ENCODE measurements at regions not wholly inside any gene's neighbourhood (a gene's known extent, or its start where the extent isn't known, plus 50 kb on each side); places are given as distances from the start of the nearest gene placed in this dataset.

GRCh38 chr2:106976548-106976947, 90.6 kb upstream of the ST6GAL2 start:
- Histone ChIP-seq H3K27ac (ENCODE audit: low read depth in 2 of 2, low read length in 2 of 2) (no peak overlapping the region), H3K9ac (ENCODE audit: low read depth in 1 of 2, low read length in 2 of 2) (no peak overlapping the region), H3K4me1 (ENCODE audit: control insufficient read depth in 2 of 2, insufficient read depth in 2 of 2, low read length in 2 of 2) (peaks cover 4 to 7% of the 10 kb centered on the region in 2 donors), H3K36me3 (ENCODE audit: control insufficient read depth in 2 of 2, insufficient read depth in 2 of 2, low read length in 2 of 2) (no peaks in the 10 kb centered on the region), H3K9me3 (ENCODE audit: control insufficient read depth in 2 of 2, low read length in 2 of 2) (no peaks in the 10 kb centered on the region), H3K27me3 (ENCODE audit: control insufficient read depth in 2 of 2, insufficient read depth in 2 of 2, low read length in 2 of 2) (no peaks in the 10 kb centered on the region), H3K4me3 (ENCODE audit: low read length in 2 of 2) (no peak overlapping the region)

GRCh38 chr2:106977717-106978116, 91.8 kb upstream of the ST6GAL2 start:
- Histone ChIP-seq H3K27me3 (ENCODE audit: control insufficient read depth in 2 of 2, insufficient read depth in 2 of 2, low read length in 2 of 2) (no peaks in the 10 kb centered on the region), H3K9ac (ENCODE audit: low read depth in 1 of 2, low read length in 2 of 2) (no peak overlapping the region), H3K36me3 (ENCODE audit: control insufficient read depth in 2 of 2, insufficient read depth in 2 of 2, low read length in 2 of 2) (no peaks in the 10 kb centered on the region), H3K9me3 (ENCODE audit: control insufficient read depth in 2 of 2, low read length in 2 of 2) (no peaks in the 10 kb centered on the region), H3K4me3 (ENCODE audit: low read length in 2 of 2) (no peak overlapping the region), H3K27ac (ENCODE audit: low read depth in 2 of 2, low read length in 2 of 2) (no peak overlapping the region), H3K4me1 (ENCODE audit: control insufficient read depth in 2 of 2, insufficient read depth in 2 of 2, low read length in 2 of 2) (peaks cover 4 to 7% of the 10 kb centered on the region in 2 donors)

GRCh38 chr2:106978647-106979046, 92.7 kb upstream of the ST6GAL2 start:
- H3K27ac ChIP-seq (ENCODE audit: low read depth in 2 of 2, low read length in 2 of 2), result no peak overlapping the region
- no peak overlapping the region for H3K4me3 ChIP-seq (ENCODE audit: low read length in 2 of 2)
- H3K27me3 ChIP-seq (ENCODE audit: control insufficient read depth in 2 of 2, insufficient read depth in 2 of 2, low read length in 2 of 2), result no peaks in the 10 kb centered on the region
- no peak overlapping the region for H3K9ac ChIP-seq (ENCODE audit: low read depth in 1 of 2, low read length in 2 of 2)
- H3K36me3 ChIP-seq (ENCODE audit: control insufficient read depth in 2 of 2, insufficient read depth in 2 of 2, low read length in 2 of 2), result no peaks in the 10 kb centered on the region
- H3K4me1 ChIP-seq (ENCODE audit: control insufficient read depth in 2 of 2, insufficient read depth in 2 of 2, low read length in 2 of 2), result peaks cover 4 to 7% of the 10 kb centered on the region in 2 donors
- H3K9me3 ChIP-seq (ENCODE audit: control insufficient read depth in 2 of 2, low read length in 2 of 2), result no peaks in the 10 kb centered on the region

GRCh38 chr2:106981491-106981890, 95.5 kb upstream of the ST6GAL2 start:
- no peaks in the 10 kb centered on the region for H3K9me3 ChIP-seq (ENCODE audit: control insufficient read depth in 2 of 2, low read length in 2 of 2)
- H3K36me3 ChIP-seq (ENCODE audit: control insufficient read depth in 2 of 2, insufficient read depth in 2 of 2, low read length in 2 of 2), result no peaks in the 10 kb centered on the region
- H3K9ac ChIP-seq (ENCODE audit: low read depth in 1 of 2, low read length in 2 of 2), result no peak overlapping the region
- H3K27me3 ChIP-seq (ENCODE audit: control insufficient read depth in 2 of 2, insufficient read depth in 2 of 2, low read length in 2 of 2), result no peaks in the 10 kb centered on the region
- H3K27ac ChIP-seq (ENCODE audit: low read depth in 2 of 2, low read length in 2 of 2), result no peak overlapping the region
- peaks cover 4 to 7% of the 10 kb centered on the region in 2 donors for H3K4me1 ChIP-seq (ENCODE audit: control insufficient read depth in 2 of 2, insufficient read depth in 2 of 2, low read length in 2 of 2)
- H3K4me3 ChIP-seq (ENCODE audit: low read length in 2 of 2), result no peak overlapping the region

- Histone ChIP-seq H3K4me1 (ENCODE audit: control insufficient read depth in 2 of 2, insufficient read depth in 2 of 2, low read length in 2 of 2) (peaks cover 4 to 6% of the 10 kb centered on the region in 2 donors), H3K4me3 (ENCODE audit: low read length in 2 of 2) (no peak overlapping the region), H3K27me3 (ENCODE audit: control insufficient read depth in 2 of 2, insufficient read depth in 2 of 2, low read length in 2 of 2) (no peaks in the 10 kb centered on the region), H3K9me3 (ENCODE audit: control insufficient read depth in 2 of 2, low read length in 2 of 2) (no peaks in the 10 kb centered on the region), H3K36me3 (ENCODE audit: control insufficient read depth in 2 of 2, insufficient read depth in 2 of 2, low read length in 2 of 2) (no peaks in the 10 kb centered on the region), H3K9ac (ENCODE audit: low read depth in 1 of 2, low read length in 2 of 2) (no peak overlapping the region), H3K27ac (ENCODE audit: low read depth in 2 of 2, low read length in 2 of 2) (no peak overlapping the region)
Observed at GRCh38 chr2:106982350-106982749, 96.4 kb upstream of the ST6GAL2 start.

GRCh38 chr2:106983305-106983704, 97.3 kb upstream of the ST6GAL2 start:
- Histone ChIP-seq H3K4me1 (ENCODE audit: control insufficient read depth in 2 of 2, insufficient read depth in 2 of 2, low read length in 2 of 2) (no peaks in the 10 kb centered on the region), H3K9me3 (ENCODE audit: control insufficient read depth in 2 of 2, low read length in 2 of 2) (no peaks in the 10 kb centered on the region), H3K4me3 (ENCODE audit: low read length in 2 of 2) (no peak overlapping the region), H3K9ac (ENCODE audit: low read depth in 1 of 2, low read length in 2 of 2) (no peak overlapping the region), H3K36me3 (ENCODE audit: control insufficient read depth in 2 of 2, insufficient read depth in 2 of 2, low read length in 2 of 2) (no peaks in the 10 kb centered on the region), H3K27me3 (ENCODE audit: control insufficient read depth in 2 of 2, insufficient read depth in 2 of 2, low read length in 2 of 2) (no peaks in the 10 kb centered on the region), H3K27ac (ENCODE audit: low read depth in 2 of 2, low read length in 2 of 2) (no peak overlapping the region)

- H3K9ac ChIP-seq (ENCODE audit: low read depth in 1 of 2, low read length in 2 of 2), result no peak overlapping the region
- no peaks in the 10 kb centered on the region for H3K36me3 ChIP-seq (ENCODE audit: control insufficient read depth in 2 of 2, insufficient read depth in 2 of 2, low read length in 2 of 2)
- no peaks in the 10 kb centered on the region for H3K27me3 ChIP-seq (ENCODE audit: control insufficient read depth in 2 of 2, insufficient read depth in 2 of 2, low read length in 2 of 2)
- H3K9me3 ChIP-seq (ENCODE audit: control insufficient read depth in 2 of 2, low read length in 2 of 2), result no peaks in the 10 kb centered on the region
- no peak overlapping the region for H3K4me3 ChIP-seq (ENCODE audit: low read length in 2 of 2)
- H3K4me1 ChIP-seq (ENCODE audit: control insufficient read depth in 2 of 2, insufficient read depth in 2 of 2, low read length in 2 of 2), result no peaks in the 10 kb centered on the region
- H3K27ac ChIP-seq (ENCODE audit: low read depth in 2 of 2, low read length in 2 of 2), result no peak overlapping the region
Observed at GRCh38 chr2:106988361-106988760, 102.4 kb upstream of the ST6GAL2 start.

GRCh38 chr2:106990297-106990696, 104.3 kb upstream of the ST6GAL2 start:
- Histone ChIP-seq H3K36me3 (ENCODE audit: control insufficient read depth in 2 of 2, insufficient read depth in 2 of 2, low read length in 2 of 2) (no peaks in the 10 kb centered on the region), H3K27ac (ENCODE audit: low read depth in 2 of 2, low read length in 2 of 2) (no peak overlapping the region), H3K27me3 (ENCODE audit: control insufficient read depth in 2 of 2, insufficient read depth in 2 of 2, low read length in 2 of 2) (no peaks in the 10 kb centered on the region), H3K4me3 (ENCODE audit: low read length in 2 of 2) (no peak overlapping the region), H3K9me3 (ENCODE audit: control insufficient read depth in 2 of 2, low read length in 2 of 2) (no peaks in the 10 kb centered on the region), H3K4me1 (ENCODE audit: control insufficient read depth in 2 of 2, insufficient read depth in 2 of 2, low read length in 2 of 2) (no peaks in the 10 kb centered on the region), H3K9ac (ENCODE audit: low read depth in 1 of 2, low read length in 2 of 2) (no peak overlapping the region)

GRCh38 chr2:106991866-106992265, 105.9 kb upstream of the ST6GAL2 start:
- no peak overlapping the region for H3K4me3 ChIP-seq (ENCODE audit: low read length in 2 of 2)
- H3K27ac ChIP-seq (ENCODE audit: low read depth in 2 of 2, low read length in 2 of 2), result no peak overlapping the region
- H3K4me1 ChIP-seq (ENCODE audit: control insufficient read depth in 2 of 2, insufficient read depth in 2 of 2, low read length in 2 of 2), result no peaks in the 10 kb centered on the region
- no peaks in the 10 kb centered on the region for H3K36me3 ChIP-seq (ENCODE audit: control insufficient read depth in 2 of 2, insufficient read depth in 2 of 2, low read length in 2 of 2)
- H3K27me3 ChIP-seq (ENCODE audit: control insufficient read depth in 2 of 2, insufficient read depth in 2 of 2, low read length in 2 of 2), result no peaks in the 10 kb centered on the region
- H3K9me3 ChIP-seq (ENCODE audit: control insufficient read depth in 2 of 2, low read length in 2 of 2), result no peaks in the 10 kb centered on the region
- H3K9ac ChIP-seq (ENCODE audit: low read depth in 1 of 2, low read length in 2 of 2), result no peak overlapping the region

GRCh38 chr2:106995556-106995955, 109.6 kb upstream of the ST6GAL2 start:
- H3K9ac ChIP-seq (ENCODE audit: low read depth in 1 of 2, low read length in 2 of 2), result no peak overlapping the region
- H3K4me1 ChIP-seq (ENCODE audit: control insufficient read depth in 2 of 2, insufficient read depth in 2 of 2, low read length in 2 of 2), result no peaks in the 10 kb centered on the region
- no peaks in the 10 kb centered on the region for H3K9me3 ChIP-seq (ENCODE audit: control insufficient read depth in 2 of 2, low read length in 2 of 2)
- no peaks in the 10 kb centered on the region for H3K27me3 ChIP-seq (ENCODE audit: control insufficient read depth in 2 of 2, insufficient read depth in 2 of 2, low read length in 2 of 2)
- H3K4me3 ChIP-seq (ENCODE audit: low read length in 2 of 2), result no peak overlapping the region
- no peak overlapping the region for H3K27ac ChIP-seq (ENCODE audit: low read depth in 2 of 2, low read length in 2 of 2)
- no peaks in the 10 kb centered on the region for H3K36me3 ChIP-seq (ENCODE audit: control insufficient read depth in 2 of 2, insufficient read depth in 2 of 2, low read length in 2 of 2)

- H3K36me3 ChIP-seq (ENCODE audit: control insufficient read depth in 2 of 2, insufficient read depth in 2 of 2, low read length in 2 of 2), result no peaks in the 10 kb centered on the region
- no peak overlapping the region for H3K27ac ChIP-seq (ENCODE audit: low read depth in 2 of 2, low read length in 2 of 2)
- H3K4me3 ChIP-seq (ENCODE audit: low read length in 2 of 2), result no peak overlapping the region
- H3K9me3 ChIP-seq (ENCODE audit: control insufficient read depth in 2 of 2, low read length in 2 of 2), result no peaks in the 10 kb centered on the region
- no peaks in the 10 kb centered on the region for H3K27me3 ChIP-seq (ENCODE audit: control insufficient read depth in 2 of 2, insufficient read depth in 2 of 2, low read length in 2 of 2)
- no peak overlapping the region for H3K9ac ChIP-seq (ENCODE audit: low read depth in 1 of 2, low read length in 2 of 2)
- no peaks in the 10 kb centered on the region for H3K4me1 ChIP-seq (ENCODE audit: control insufficient read depth in 2 of 2, insufficient read depth in 2 of 2, low read length in 2 of 2)
Observed at GRCh38 chr2:106996171-106996769, 110.3 kb upstream of the ST6GAL2 start.

All from mucosa of rectum (tissue), 2 donors.